Endothelial cell of umbilical vein (primary cell): ENCODE measurements at regions not wholly inside any gene's neighbourhood (a gene's known extent, or its start where the extent isn't known, plus 50 kb on each side); places are given as distances from the start of the nearest gene placed in this dataset.

ENCODE experiments used
- BruUV-seq: library from RNA; stranded (reverse); fragments of 400-500 nt; replicated peaks from 2 replicates; lab custom pipeline; 2021; lab: Mats Ljungman, UMichigan
- CTCF ChIA-PET: fragments of 300-600, 350-600 bp; sonication (Branson Sonifier 250); formaldehyde crosslinking; loops from one replicate; lab custom pipeline; 2021; ENCODE audit warnings: antibody characterized with exemption, inconsistent platforms; lab: Charles Lee
- POLR2A ChIA-PET: fragments of 300-600, 350-600 bp; sonication (Branson Sonifier 250); formaldehyde crosslinking; loops from one replicate; lab custom pipeline; 2021; ENCODE audit warnings: antibody characterized with exemption, inconsistent platforms; lab: Charles Lee
- DNase-seq: peaks from one replicate; pipeline ENCODE4 v3.0.0-alpha.2; 2011; ENCODE audit warnings: low read depth, low spot score
- FAIRE-seq: peaks from 2 replicates; lab custom pipeline; 2011; peaks lifted over from hg19 to GRCh38; lab: Jason Lieb, UNC
- H2AFZ ChIP-seq: 2 replicates; pipeline ENCODE4 v1.6.0; 2012; ENCODE audit warnings: low read depth, low read length, control low read depth, inconsistent platforms
- H3K27ac ChIP-seq: 2 replicates; pipeline ENCODE4 v1.5.1; 2011; ENCODE audit warnings: low read depth, mild to moderate bottlenecking, control low read depth, low read length, moderate library complexity; ENCODE audit not compliant: insufficient read depth
- H3K27me3 ChIP-seq, 2 experiments: 2 replicates each; pipeline versions ENCODE4 v1.6.0 to v1.6.1; 2011; ENCODE audit warnings: low read length in 2 of 2, mixed read lengths in 1 of 2; ENCODE audit not compliant: control insufficient read depth in 2 of 2, insufficient read depth in 2 of 2
- H3K36me3 ChIP-seq, 2 experiments: 2 replicates in 1 of 2; 3 replicates in 1 of 2; pipeline ENCODE4 v1.5.1; 2011; ENCODE audit warnings: low read length in 2 of 2, mild to moderate bottlenecking in 1 of 2, moderate library complexity in 1 of 2; ENCODE audit not compliant: control insufficient read depth in 2 of 2, insufficient read depth in 2 of 2; ENCODE audit errors: extremely low read depth in 1 of 2
- H3K4me1 ChIP-seq: 3 replicates; pipeline ENCODE4 v1.5.1; 2011; ENCODE audit warnings: mild to moderate bottlenecking, low read length; ENCODE audit not compliant: control insufficient read depth, insufficient read depth; ENCODE audit errors: extremely low read depth
- H3K4me2 ChIP-seq: 2 replicates; pipeline ENCODE4 v1.6.1; 2011; ENCODE audit warnings: low read length, control low read depth, mixed read lengths; ENCODE audit not compliant: insufficient read depth
- H3K4me3 ChIP-seq, 3 experiments: fragments of 200-600 bp in 1 of 3; sonication (generic), shearing (Covaris generic) in 1 of 3; replicated peaks in 1 of 3; 2 replicates each; pipeline ENCODE4 v1.5.1; 2011 to 2016; ENCODE audit warnings: control low read depth in 3 of 3, low read length in 3 of 3, mild to moderate bottlenecking in 2 of 3, inconsistent platforms in 1 of 3, low read depth in 1 of 3, moderate library complexity in 1 of 3; ENCODE audit not compliant: insufficient read depth in 1 of 3
- H3K79me2 ChIP-seq: 2 replicates; pipeline ENCODE4 v1.6.0; 2012; ENCODE audit warnings: low read length, inconsistent platforms; ENCODE audit not compliant: control insufficient read depth, insufficient read depth
- H3K9ac ChIP-seq: replicated peaks from 2 replicates; pipeline ENCODE3; 2011; ENCODE audit warnings: low read length, control low read depth; ENCODE audit not compliant: insufficient read depth; ENCODE audit errors: extremely low read depth
- H3K9me1 ChIP-seq: replicated peaks from 3 replicates; pipeline ENCODE4 v1.6.0; 2011; ENCODE audit warnings: mild to moderate bottlenecking, low read length; ENCODE audit not compliant: control insufficient read depth, insufficient read depth; ENCODE audit errors: extremely low read depth
- H3K9me3 ChIP-seq: replicated peaks from 2 replicates; pipeline ENCODE4 v1.5.1; 2012; ENCODE audit warnings: low read length, inconsistent platforms; ENCODE audit not compliant: control insufficient read depth, insufficient read depth
- H4K20me1 ChIP-seq: replicated peaks from 2 replicates; pipeline ENCODE3; 2011; ENCODE audit warnings: mild to moderate bottlenecking, low read length; ENCODE audit not compliant: control insufficient read depth, insufficient read depth; ENCODE audit errors: extremely low read depth
- CTCF ChIP-seq, 2 donors: IDR thresholded peaks; 1 replicate in 1 of 2; 2 replicates in 1 of 2; pipeline ENCODE4 v1.5.1; 2011; ENCODE audit warnings: low read length in 2 of 2, mild to moderate bottlenecking in 2 of 2, moderate library complexity in 2 of 2, control low read depth in 1 of 2, inconsistent platforms in 1 of 2, low read depth in 1 of 2; ENCODE audit not compliant: insufficient read depth in 1 of 2; ENCODE audit errors: extremely low read depth in 1 of 2
- EZH2 ChIP-seq: IDR thresholded peaks from 2 replicates; pipeline ENCODE4 v1.6.1; 2012; ENCODE audit warnings: borderline replicate concordance, low read depth, mild to moderate bottlenecking, moderate library complexity, low read length, inconsistent platforms; ENCODE audit not compliant: severe bottlenecking
- FOS ChIP-seq: IDR thresholded peaks from 2 replicates; pipeline ENCODE4 v1.6.1; 2011; ENCODE audit warnings: mild to moderate bottlenecking, low read length, moderate library complexity, borderline replicate concordance; ENCODE audit not compliant: insufficient read depth
- JUN ChIP-seq: IDR thresholded peaks from 2 replicates; pipeline ENCODE4 v1.6.1; 2011; ENCODE audit warnings: borderline replicate concordance, low read depth; ENCODE audit not compliant: insufficient read length, insufficient read depth
- MAX ChIP-seq: IDR thresholded peaks from 2 replicates; pipeline ENCODE4 v1.6.1; 2011; ENCODE audit not compliant: insufficient read depth, insufficient read length
- MYC ChIP-seq: IDR thresholded peaks from one replicate; pipeline ENCODE4 v1.6.1; 2011; ENCODE audit warnings: mild to moderate bottlenecking, low read depth, low read length
- POLR2A ChIP-seq: IDR thresholded peaks from 2 replicates; pipeline ENCODE4 v1.6.1; 2012; ENCODE audit warnings: low read depth, mild to moderate bottlenecking, control low read depth, low read length
- POLR2AphosphoS5 ChIP-seq: IDR thresholded peaks from 2 replicates; pipeline ENCODE4 v1.6.1; 2012; ENCODE audit warnings: low read depth, mild to moderate bottlenecking, control low read depth, low read length, moderate library complexity; ENCODE audit not compliant: insufficient read depth
- dilution Hi-C: fragments of 300-500 bp; cut with MboI; formaldehyde crosslinking; loops from one replicate; pipeline ENCODE4 v1.15.0; 2019; ENCODE audit warnings: low sequenced_read_pairs; ENCODE audit not compliant: extremely low pct_ligation_motif_present
- intact Hi-C: fragments of 100-400 bp; cut with micrococcal nuclease; formaldehyde crosslinking; loops from one replicate; pipeline ENCODE4 v1.10.0; 2022

GRCh38 chr18:30527226-30527625 is 515.3 kb downstream of the DSC3 start:
- no peak overlapping the region for H3K27ac ChIP-seq
- H3K9me3 ChIP-seq = peaks cover under 1% of the 10 kb centered on the region
- BruUV-seq = no TSS peak
- no peak overlapping the region for H2AFZ ChIP-seq
- H3K79me2 ChIP-seq = no peaks in the 10 kb centered on the region
- no peak overlapping the region for H3K9ac ChIP-seq
- no peaks in the 10 kb centered on the region for H3K27me3 ChIP-seq
- FAIRE-seq (no peak), DNase-seq (no peak)
- CTCF ChIA-PET = no interaction called here
- no peak overlapping the region for H3K4me3 ChIP-seq
- no peaks in the 10 kb centered on the region for H3K36me3 ChIP-seq
- intact Hi-C loops = no loop called here
- TF ChIP-seq FOS (no peak), CTCF (IDR thresholded peaks at IDR 0.05; ENCODE audit: extremely low read depth in 1 of 2, insufficient read depth in 1 of 2, low read depth in 1 of 2, low read length in 2 of 2) (no peak), POLR2A (no peak), EZH2 (no peak), MYC (no peak)
- no peaks in the 10 kb centered on the region for H3K4me1 ChIP-seq
- no peaks in the 10 kb centered on the region for H3K9me1 ChIP-seq
- dilution Hi-C loops = no loop called here
- H3K4me2 ChIP-seq = no peak overlapping the region
- POLR2A ChIA-PET = no interaction called here
- H4K20me1 ChIP-seq = no peaks in the 10 kb centered on the region

- POLR2A ChIA-PET = no interaction called here
- no peaks in the 10 kb centered on the region for H3K79me2 ChIP-seq
- dilution Hi-C loops (no loop called here), intact Hi-C loops (no loop called here)
- no peaks in the 10 kb centered on the region for H3K36me3 ChIP-seq
- no peak overlapping the region for H3K4me3 ChIP-seq
- H3K9me1 ChIP-seq = no peaks in the 10 kb centered on the region
- BruUV-seq = no TSS peak
- no peaks in the 10 kb centered on the region for H4K20me1 ChIP-seq
- H3K9ac ChIP-seq = no peak overlapping the region
- no peak for DNase-seq
- TF ChIP-seq POLR2AphosphoS5 (no peak), EZH2 (no peak), JUN (no peak), MYC (no peak), CTCF (IDR thresholded peaks at IDR 0.05; ENCODE audit: extremely low read depth in 1 of 2, insufficient read depth in 1 of 2, low read depth in 1 of 2, low read length in 2 of 2) (no peak), MAX (no peak)
- no peaks in the 10 kb centered on the region for H3K27me3 ChIP-seq
- H3K27ac ChIP-seq = no peak overlapping the region
- H2AFZ ChIP-seq = no peak overlapping the region
- peaks cover 1% of the 10 kb centered on the region for H3K9me3 ChIP-seq
- H3K4me2 ChIP-seq = no peak overlapping the region
- no peak for FAIRE-seq
- CTCF ChIA-PET = no interaction called here
- no peaks in the 10 kb centered on the region for H3K4me1 ChIP-seq
These were observed 520.1 kb downstream of the DSC3 start for GRCh38 chr18:30522288-30522929.
